Type B pancreatic cell (in vitro differentiated cells): ENCODE measurements at regions not wholly inside any gene's neighbourhood (a gene's known extent, or its start where the extent isn't known, plus 50 kb on each side); places are given as distances from the start of the nearest gene placed in this dataset.

Experiments
- DNase-seq: peaks from one replicate; pipeline ENCODE4 v3.0.0; 2021; ENCODE audit warnings: mixed read lengths; ENCODE audit not compliant: unreplicated experiment; ENCODE audit errors: extremely low spot score
- H3K27ac Mint-ChIP-seq: 2 replicates; pipeline ENCODE4 v1.8.0; 2021; ENCODE audit warnings: mild to moderate bottlenecking, mixed read lengths
- H3K27me3 Mint-ChIP-seq: 2 replicates; pipeline ENCODE4 v1.8.0; 2021; ENCODE audit warnings: mixed read lengths
- H3K36me3 Mint-ChIP-seq: 2 replicates; pipeline ENCODE4 v1.8.0; 2021; ENCODE audit warnings: mixed read lengths
- H3K4me1 Mint-ChIP-seq: one replicate; pipeline ENCODE4 v1.8.0; 2021; ENCODE audit warnings: mixed read lengths; ENCODE audit not compliant: unreplicated experiment
- H3K4me3 Mint-ChIP-seq: 2 replicates; pipeline ENCODE4 v1.8.0; 2021; ENCODE audit warnings: mild to moderate bottlenecking, mixed read lengths
- H3K9me3 Mint-ChIP-seq: 2 replicates; pipeline ENCODE4 v1.8.0; 2021; ENCODE audit warnings: mixed read lengths
- CTCF ChIP-seq: fragments of 200-600 bp; sonication (generic); conservative IDR thresholded peaks from 2 replicates; pipeline ENCODE4 v1.5.0; 2021; ENCODE audit warnings: antibody characterized with exemption, mild to moderate bottlenecking

GRCh38 chr1:79945391-79945790 is 938.9 kb upstream of the ADGRL4 start:
- no peaks in the 10 kb centered on the region for H3K27me3 Mint-ChIP-seq
- H3K4me1 Mint-ChIP-seq = no peaks in the 10 kb centered on the region
- no peak overlapping the region for H3K27ac Mint-ChIP-seq
- no peak for DNase-seq
- no peaks in the 10 kb centered on the region for H3K36me3 Mint-ChIP-seq
- H3K4me3 Mint-ChIP-seq = no peak overlapping the region
- TF ChIP-seq CTCF = no peak
- H3K9me3 Mint-ChIP-seq = no peaks in the 10 kb centered on the region

- H3K9me3 Mint-ChIP-seq = no peaks in the 10 kb centered on the region
- TF ChIP-seq CTCF = no peak
- no peaks in the 10 kb centered on the region for H3K4me1 Mint-ChIP-seq
These were observed 922.8 kb upstream of the ADGRL4 start for GRCh38 chr1:79929356-79929755.

GRCh38 chr1:79928901-79929300 is 922.4 kb upstream of the ADGRL4 start:
- Mint-ChIP-seq H3K4me1 (no peaks in the 10 kb centered on the region), H3K27me3 (no peaks in the 10 kb centered on the region), H3K4me3 (no peak overlapping the region), H3K9me3 (no peaks in the 10 kb centered on the region), H3K27ac (no peak overlapping the region), H3K36me3 (no peaks in the 10 kb centered on the region)
- DNase-seq = no peak
- no peak for TF ChIP-seq CTCF

More at GRCh38 chr1:79929356-79929755, 922.8 kb upstream of the ADGRL4 start:
- no peaks in the 10 kb centered on the region for H3K27me3 Mint-ChIP-seq
- DNase-seq = no peak
- H3K36me3 Mint-ChIP-seq = no peaks in the 10 kb centered on the region
- H3K4me3 Mint-ChIP-seq = no peak overlapping the region
- no peak overlapping the region for H3K27ac Mint-ChIP-seq

- Mint-ChIP-seq H3K27me3 (no peaks in the 10 kb centered on the region), H3K4me1 (no peaks in the 10 kb centered on the region), H3K27ac (no peak overlapping the region), H3K36me3 (no peaks in the 10 kb centered on the region), H3K4me3 (no peak overlapping the region), H3K9me3 (peaks cover 12% of the 10 kb centered on the region)
- no peak for TF ChIP-seq CTCF
- DNase-seq = no peak
These were observed 914.6 kb upstream of the ADGRL4 start for GRCh38 chr1:79920960-79921669.

- Mint-ChIP-seq H3K27me3 (no peaks in the 10 kb centered on the region), H3K9me3 (peaks cover 6% of the 10 kb centered on the region), H3K27ac (no peak overlapping the region), H3K4me1 (no peaks in the 10 kb centered on the region), H3K36me3 (no peaks in the 10 kb centered on the region), H3K4me3 (no peak overlapping the region)
- no peak for DNase-seq
- no peak for TF ChIP-seq CTCF
These were observed 908.4 kb upstream of the ADGRL4 start for GRCh38 chr1:79914896-79915295.
